ENCODE measurements at regions not wholly inside any gene's neighbourhood (a gene's known extent, or its start where the extent isn't known, plus 50 kb on each side); places are given as distances from the start of the nearest gene placed in this dataset.

DNA sequence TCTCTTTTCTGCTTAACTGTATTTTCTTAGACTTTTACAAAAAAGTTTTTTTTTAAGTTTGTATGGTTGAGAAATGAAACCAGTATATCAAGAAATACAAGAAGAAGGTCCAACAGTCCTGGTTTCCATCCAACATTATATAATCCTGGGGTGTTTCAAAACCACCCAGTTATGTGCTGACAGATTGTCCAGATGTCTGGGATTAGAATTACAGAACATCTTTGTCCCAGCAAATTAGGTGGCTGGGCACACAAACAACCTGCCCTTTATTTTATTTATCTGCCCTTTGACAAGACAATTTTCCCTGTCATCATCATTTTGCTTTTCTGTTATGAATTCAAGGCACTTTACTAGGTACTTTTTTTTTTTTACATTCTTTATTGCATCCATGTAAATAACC lies 622.1 kb downstream of the PLPP3 start:
- DNase-seq = no peak

DNA sequence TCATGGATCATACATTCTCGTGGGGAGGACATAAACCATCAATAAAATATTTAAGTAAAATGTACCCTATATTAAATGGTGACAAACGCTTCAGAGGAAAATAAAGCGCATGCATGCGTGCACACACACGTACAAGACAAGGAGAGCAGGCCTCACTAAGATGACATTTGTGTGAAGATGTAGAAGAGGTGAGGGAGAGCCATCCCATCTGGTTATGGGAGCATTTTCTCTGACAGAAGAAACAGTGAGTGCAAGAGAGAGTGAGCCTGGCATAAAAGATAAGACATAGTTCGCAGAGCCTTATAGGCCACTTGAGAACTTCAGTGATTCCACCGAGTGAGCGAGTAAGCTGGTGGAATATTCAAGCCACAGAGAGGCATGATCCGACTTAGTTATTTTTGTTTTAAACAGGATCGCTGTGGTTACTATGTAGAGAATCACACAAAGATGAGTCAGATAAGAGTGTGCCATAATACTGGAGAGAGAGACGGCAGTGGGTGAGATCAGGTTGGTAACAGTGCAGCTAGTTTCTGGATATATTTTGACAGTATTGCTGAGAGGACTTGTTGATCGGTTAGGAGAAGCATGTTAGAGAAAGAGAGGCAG lies 624.2 kb downstream of the PLPP3 start:
- no peak for DNase-seq

- no peak for DNase-seq
Measured at GRCh38 chr1:55951291-55951690, 628.1 kb downstream of the PLPP3 start.

DNA sequence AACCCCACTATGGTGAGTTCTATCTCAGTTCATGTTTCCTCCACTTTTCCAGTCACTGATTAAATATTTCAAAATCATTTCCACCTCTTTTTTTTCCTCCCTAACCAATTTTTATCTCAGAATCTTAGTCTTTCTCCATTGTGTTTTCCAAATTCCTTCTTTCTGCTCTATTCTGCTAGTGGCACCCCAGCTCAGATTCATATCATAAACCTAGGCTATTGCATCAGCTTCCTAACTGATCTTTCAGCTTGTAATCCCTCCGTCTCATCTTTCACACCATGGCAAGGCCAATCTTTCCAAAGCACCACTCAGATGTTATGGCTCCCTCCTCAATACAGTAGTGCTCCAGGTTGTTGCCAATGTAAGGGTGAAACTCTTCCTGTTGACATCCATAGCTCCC lies 631.9 kb downstream of the PLPP3 start:
- no peak for DNase-seq

DNA sequence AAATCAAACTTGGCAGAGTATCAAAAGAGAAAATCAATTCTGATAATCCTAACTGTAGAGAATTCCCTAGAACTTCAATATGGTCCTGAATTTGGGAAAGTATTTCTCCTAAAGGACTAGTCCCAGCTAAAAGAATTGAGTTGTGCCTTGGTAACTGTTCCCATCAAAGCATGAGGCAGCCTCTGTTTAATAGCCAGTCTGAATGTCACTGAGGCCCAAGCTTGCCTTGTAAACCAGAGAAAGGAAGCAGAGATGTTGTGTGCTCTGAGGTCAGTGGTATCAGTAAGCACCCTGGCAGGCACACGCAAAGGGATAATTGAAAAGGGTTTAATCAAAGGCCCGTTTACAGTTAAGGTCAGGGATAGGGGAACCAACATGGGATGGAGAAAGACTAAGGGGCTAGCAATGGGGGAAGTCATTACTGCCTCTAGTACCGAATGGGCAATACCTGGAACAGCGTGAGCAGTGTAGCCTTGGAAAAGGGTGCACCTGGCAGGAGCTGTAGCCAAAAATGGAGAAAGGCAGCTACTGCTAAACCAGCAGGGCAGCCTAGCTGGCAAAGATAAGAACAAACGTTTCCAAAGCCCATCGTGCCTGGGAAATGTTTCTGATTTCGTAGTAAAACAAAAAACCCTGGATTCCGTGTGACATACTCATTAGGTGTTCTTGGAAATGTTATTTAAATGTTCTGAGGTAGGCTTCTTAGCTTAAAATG lies 635.5 kb downstream of the PLPP3 start:
- no peak for DNase-seq

- no peak for DNase-seq
Measured at GRCh38 chr1:55943012-55943411, 636.4 kb downstream of the PLPP3 start.

- DNase-seq = no peak
Measured at GRCh38 chr1:55939866-55940265, 639.5 kb downstream of the PLPP3 start.

- DNase-seq = no peak
Measured at GRCh38 chr1:55938861-55939260, 640.5 kb downstream of the PLPP3 start.

DNA sequence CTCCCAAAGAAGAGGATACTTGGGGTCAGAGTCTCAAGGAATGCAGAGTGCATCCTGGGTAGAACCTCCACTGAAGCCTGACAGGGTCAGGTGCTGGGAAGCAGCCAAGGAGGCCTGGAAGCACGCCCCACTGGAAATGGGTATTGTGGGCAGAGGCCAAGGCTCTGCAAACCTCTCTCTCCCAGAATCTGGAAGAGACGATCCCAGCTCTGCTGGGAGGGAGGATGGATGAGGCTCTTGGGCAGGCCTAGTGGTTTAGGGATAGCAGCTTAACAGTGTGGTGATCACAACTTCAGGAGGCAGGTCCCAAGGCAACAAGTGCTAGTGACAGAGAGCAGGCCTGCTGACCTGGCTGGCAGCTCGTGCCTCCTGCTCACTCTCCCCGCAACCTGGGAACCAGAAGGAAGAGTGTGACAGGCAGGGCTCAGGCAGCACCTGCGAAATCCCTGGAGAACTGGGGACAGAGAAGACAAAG lies 641.0 kb downstream of the PLPP3 start:
- no peak for DNase-seq

GRCh38 chr1:55937840-55938375 lies 641.5 kb downstream of the PLPP3 start:
- no peak for DNase-seq

DNA sequence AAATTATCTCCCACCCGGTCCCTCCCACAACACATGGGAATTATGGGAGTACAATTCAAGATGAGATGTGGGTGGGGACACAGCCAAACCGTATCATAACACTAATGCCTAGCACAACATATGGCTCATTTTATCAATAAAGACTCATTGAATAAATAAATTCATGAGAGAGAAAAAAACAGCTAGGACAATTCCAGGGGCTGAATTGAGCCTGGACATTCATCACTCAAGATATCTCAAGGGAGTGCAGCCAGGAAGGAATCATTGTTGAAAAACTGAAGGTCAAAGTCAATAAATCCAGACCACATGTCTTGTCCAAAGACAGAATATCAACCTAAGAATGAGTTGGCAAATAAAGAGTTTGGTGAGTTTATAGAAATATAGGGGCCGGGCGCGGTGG lies 644.1 kb downstream of the PLPP3 start:
- DNase-seq = no peak

GRCh38 chr1:55932402-55932801 lies 647.0 kb downstream of the PLPP3 start:
- DNase-seq = no peak

GRCh38 chr1:55931081-55931940 lies 648.1 kb downstream of the PLPP3 start:
- no peak for DNase-seq

GRCh38 chr1:55929652-55930051 lies 649.7 kb downstream of the PLPP3 start:
- DNase-seq = no peak

GRCh38 chr1:55928576-55928975 lies 650.8 kb downstream of the PLPP3 start:
- DNase-seq = no peak

GRCh38 chr1:55927702-55928290 lies 651.6 kb downstream of the PLPP3 start:
- DNase-seq = no peak

DNA sequence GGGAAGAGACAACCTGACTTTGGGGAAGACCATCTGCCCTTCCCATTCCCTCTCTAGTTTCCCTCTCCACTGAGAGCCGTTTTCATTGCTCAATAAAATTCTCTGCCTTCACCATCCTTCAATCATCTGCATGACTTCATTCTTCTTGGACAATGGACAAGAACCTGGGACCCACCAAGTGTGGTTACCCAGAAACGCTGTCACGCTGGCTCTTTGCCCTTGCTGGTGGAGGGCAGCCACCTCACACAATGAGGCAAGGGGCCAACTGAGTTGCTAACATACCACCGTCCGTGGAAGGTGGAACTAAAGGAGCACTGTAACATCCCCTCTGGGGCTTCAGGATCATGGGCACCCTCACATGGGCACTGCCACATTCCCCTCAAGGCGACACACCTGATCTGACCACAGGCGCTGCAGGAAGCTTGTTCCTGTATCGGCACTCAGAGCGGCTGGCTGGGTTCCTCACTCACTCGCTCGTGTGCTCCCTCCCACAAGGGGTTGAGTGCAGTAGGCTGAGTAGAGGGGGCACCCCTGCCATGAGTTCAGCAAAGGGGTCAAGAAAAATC lies 652.4 kb downstream of the PLPP3 start:
- no peak for DNase-seq

- DNase-seq = no peak
Measured at GRCh38 chr1:55916907-55917306, 662.5 kb downstream of the PLPP3 start.

DNA sequence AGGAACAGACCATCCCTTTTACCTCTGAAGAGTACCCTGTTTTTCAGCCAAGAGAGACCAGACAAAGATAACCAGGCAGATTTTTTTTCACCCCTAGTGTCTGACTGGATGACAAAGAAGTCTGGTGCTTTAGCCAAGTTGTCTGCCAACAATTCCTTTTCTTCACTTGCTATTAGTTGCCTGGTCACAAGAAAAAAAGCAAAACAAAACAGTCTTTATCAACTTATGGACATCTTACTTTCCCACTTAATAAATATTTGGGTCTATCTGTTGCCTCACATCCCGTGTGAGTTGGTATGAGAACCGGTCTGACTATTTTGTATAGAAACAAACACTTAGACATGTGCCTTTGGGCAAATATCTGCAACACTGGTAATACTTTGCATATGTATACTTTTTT lies 662.9 kb downstream of the PLPP3 start:
- DNase-seq = no peak

- no peak for DNase-seq
Measured at GRCh38 chr1:55913565-55913964, 665.8 kb downstream of the PLPP3 start.

DNA sequence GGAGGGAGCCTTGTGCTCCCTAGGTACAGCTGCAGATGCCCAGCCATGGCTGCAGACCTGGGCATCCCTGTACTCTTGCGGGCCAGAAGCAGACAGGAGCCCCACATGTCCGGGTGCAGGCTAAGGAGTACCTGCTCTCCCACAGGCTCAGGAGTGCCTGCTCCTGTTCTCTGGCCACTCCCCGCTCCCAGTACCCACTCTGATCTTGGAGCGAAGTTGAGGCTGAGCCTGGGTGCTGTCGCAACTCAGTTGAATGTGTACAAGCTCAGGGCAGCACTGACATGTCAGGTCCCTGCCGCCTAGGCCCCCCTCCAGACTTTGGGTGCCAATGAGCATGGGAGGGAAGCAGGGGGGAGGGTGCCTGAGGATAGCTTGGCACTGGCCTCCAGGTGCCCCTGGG lies 666.9 kb downstream of the PLPP3 start:
- DNase-seq = no peak

- DNase-seq = no peak
Measured at GRCh38 chr1:55904541-55904940, 674.8 kb downstream of the PLPP3 start.

DNA sequence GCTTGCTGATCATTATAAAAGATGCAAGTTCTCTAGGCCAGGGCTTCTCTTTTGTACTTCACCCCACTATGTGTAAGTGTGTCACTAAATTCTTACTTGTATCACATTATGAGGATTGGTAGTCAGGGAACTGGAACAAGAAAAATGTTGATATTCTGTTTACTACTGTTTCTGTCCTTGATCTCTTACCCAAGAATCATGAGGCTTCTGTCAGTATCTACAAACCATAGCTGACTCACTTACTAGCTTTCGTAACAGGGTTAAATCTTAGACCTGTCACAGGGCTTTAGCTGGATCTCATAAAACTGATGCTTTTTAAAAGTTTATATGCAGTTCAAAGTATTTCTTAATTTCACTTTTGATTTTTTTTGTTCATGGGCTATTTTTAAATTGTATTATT lies 681.2 kb downstream of the PLPP3 start:
- no peak for DNase-seq

Measured in NCI-H69 (cell line).